ENCODE measurements at regions not wholly inside any gene's neighbourhood (a gene's known extent, or its start where the extent isn't known, plus 50 kb on each side); places are given as distances from the start of the nearest gene placed in this dataset.

DNA sequence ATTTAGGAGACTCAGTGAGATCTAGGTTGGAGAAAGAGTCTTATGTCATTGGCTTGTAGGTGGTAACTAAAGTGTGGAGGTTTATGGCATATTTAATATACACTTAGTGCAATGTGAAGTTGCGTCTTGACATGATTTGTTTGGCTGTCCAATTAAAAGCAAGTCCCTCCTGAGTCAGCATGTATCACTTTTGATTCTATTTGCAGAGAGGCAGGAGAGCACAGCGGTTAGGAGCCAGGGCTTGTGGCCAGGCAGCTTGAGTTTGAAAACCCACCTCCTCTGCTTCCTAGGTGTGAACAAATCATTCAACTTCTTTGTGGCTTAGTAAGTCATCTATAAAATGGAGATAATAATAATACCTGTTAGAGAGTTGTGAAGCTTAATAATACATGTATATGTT lies 68.5 kb upstream of the OTX2 start:
- DNase-seq (ENCODE audit: low read depth) = no peak
- TF ChIP-seq, protein P1, sequence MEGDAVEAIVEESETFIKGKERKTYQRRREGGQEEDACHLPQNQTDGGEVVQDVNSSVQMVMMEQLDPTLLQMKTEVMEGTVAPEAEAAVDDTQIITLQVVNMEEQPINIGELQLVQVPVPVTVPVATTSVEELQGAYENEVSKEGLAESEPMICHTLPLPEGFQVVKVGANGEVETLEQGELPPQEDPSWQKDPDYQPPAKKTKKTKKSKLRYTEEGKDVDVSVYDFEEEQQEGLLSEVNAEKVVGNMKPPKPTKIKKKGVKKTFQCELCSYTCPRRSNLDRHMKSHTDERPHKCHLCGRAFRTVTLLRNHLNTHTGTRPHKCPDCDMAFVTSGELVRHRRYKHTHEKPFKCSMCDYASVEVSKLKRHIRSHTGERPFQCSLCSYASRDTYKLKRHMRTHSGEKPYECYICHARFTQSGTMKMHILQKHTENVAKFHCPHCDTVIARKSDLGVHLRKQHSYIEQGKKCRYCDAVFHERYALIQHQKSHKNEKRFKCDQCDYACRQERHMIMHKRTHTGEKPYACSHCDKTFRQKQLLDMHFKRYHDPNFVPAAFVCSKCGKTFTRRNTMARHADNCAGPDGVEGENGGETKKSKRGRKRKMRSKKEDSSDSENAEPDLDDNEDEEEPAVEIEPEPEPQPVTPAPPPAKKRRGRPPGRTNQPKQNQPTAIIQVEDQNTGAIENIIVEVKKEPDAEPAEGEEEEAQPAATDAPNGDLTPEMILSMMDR (IDR thresholded peaks at IDR 0.05; ENCODE audit: insufficient read depth, low read length) = no peak
- no peak overlapping the region for H3K4me3 ChIP-seq (ENCODE audit: low read depth, low read length)

DNA sequence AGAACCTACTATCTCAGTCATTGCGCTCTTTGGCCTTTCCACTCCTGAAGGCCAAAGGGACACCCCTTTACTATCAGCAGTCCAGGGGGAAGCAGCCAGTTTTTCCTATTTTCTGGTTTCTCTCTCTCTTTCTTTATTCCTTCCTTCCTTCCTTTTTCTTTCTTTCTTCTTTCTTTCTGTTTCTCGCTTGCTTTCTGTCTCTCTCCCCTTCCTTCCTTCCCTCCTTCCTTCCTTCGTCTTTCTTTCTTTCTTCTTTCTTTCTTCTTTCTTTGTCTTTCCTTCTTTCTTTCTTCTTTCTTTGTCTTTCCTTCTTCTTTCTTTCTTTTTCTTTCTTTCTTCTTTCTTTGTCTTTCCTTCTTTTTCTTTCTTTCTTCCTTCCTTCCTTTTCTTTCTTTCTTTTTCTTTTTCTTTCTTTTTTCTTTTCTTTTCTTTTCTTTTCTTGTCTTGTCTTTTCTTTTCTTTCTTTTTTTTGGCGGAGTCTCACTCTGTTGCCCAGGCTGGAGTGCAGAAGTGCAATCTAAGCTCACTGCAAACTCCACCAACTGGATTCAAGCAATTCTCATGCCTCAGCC lies 64.9 kb upstream of the OTX2 start:
- TF ChIP-seq, protein P1 (IDR thresholded peaks at IDR 0.05; ENCODE audit: insufficient read depth, low read length) = no peak
- no peak for DNase-seq (ENCODE audit: low read depth)
- no peak overlapping the region for H3K4me3 ChIP-seq (ENCODE audit: low read depth, low read length)

DNA sequence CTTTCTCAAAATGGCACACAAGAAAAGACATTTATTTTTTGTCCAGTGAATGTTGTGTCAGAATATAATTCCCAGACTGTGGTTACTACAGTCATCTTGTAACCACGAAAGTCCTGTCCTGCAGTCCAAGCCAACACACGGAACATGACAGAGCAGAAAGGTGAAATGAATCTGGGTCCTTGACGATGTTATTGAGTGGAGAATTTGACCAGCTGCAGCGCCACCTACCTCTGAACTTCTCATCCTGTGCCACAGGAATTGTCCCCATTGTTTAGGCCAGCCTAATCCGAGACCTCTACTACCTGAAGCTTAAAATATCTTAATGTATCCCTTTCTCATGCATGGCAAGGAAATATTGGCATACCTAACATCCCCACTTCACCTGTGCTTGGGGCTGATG lies 64.1 kb upstream of the OTX2 start:
- no peak overlapping the region for H3K4me3 ChIP-seq (ENCODE audit: low read depth, low read length)
- TF ChIP-seq, protein P1 (IDR thresholded peaks at IDR 0.05; ENCODE audit: insufficient read depth, low read length) = no peak
- no peak for DNase-seq (ENCODE audit: low read depth)

DNA sequence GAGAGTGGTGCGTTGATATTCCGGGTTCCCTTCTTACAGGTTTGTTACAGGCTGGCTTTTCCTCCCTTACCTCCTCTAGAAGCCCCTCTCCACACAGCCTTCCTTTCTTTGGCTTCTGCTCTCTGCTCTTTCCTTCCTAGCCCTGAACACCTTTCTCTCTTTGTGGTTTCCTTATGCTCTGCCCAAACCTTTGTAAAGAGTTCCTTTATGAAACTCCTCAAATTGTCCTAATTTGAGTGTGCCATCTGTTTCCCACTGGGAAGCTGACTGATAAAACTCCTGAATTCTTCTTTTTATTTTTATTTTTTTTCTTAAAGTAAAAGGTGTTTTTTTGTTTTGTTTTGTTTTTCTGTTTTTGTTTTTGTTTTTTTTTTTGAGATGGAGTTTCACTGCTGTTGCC lies 60.1 kb upstream of the OTX2 start:
- no peak overlapping the region for H3K4me3 ChIP-seq (ENCODE audit: low read depth, low read length)
- TF ChIP-seq, protein P1 (IDR thresholded peaks at IDR 0.05; ENCODE audit: insufficient read depth, low read length) = no peak
- DNase-seq (ENCODE audit: low read depth) = no peak

DNA sequence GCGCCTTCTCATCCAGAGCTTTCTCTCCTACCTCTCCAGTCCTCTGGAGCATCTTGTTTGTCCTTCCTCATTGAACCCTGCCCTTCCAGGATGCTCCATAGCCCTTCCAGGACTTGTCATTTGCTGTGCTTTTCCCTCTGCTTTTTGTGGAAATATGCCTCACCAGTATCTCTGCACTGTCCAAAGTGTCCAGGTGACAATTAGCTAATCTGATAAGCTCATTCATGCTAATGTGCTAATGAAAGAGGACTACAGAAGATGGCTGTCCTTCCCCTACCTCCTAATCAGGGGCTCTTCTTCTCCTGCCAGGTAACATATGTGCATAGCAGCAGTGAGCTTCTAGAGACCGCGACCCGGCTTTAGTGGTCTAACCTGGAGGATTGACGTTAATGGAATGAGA lies 58.4 kb upstream of the OTX2 start:
- DNase-seq (ENCODE audit: low read depth) = no peak
- TF ChIP-seq, protein P1 (IDR thresholded peaks at IDR 0.05; ENCODE audit: insufficient read depth, low read length) = no peak
- no peak overlapping the region for H3K4me3 ChIP-seq (ENCODE audit: low read depth, low read length)

DNA sequence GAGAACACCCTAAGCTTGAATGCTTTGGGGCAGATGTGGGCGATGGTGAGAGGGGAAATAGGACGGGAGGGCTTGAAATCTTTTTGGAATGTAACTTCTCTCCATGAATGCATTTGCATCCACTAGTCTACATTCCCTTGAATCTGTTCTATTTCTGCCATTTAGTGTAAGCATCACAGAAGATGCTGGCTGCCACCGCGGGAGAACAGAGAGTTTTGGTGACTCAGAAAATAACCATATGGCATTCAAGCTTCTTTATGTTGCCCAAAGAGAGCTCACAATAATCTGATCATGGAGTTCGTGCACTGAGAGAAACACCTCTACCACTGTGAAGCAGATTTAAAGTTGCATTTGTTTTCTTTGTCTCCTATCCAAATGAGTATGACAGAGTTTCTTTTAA lies 52.6 kb upstream of the OTX2 start:
- no peak for DNase-seq (ENCODE audit: low read depth)
- TF ChIP-seq, protein P1 (IDR thresholded peaks at IDR 0.05; ENCODE audit: insufficient read depth, low read length) = no peak
- H3K4me3 ChIP-seq (ENCODE audit: low read depth, low read length) = no peak overlapping the region

DNA sequence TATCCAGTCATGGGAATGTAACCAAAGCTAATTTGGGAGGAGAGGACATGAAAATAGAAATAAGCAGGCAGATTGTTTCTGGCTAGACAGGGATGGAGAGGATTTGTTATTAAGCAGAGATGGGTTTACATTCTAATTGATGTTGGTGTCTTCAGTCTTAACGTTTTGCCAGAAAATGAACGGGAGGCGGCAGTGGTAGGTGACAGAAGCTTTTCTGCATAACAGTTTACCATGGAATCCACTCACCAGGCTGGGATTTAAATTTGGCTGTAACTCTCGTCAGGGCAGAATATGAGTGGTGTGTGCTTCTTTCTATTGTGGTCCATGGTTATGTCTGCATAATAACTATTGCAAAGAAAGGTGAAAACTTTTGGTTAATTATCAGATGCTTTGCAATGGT lies 50.2 kb upstream of the OTX2 start:
- TF ChIP-seq, protein P1 (IDR thresholded peaks at IDR 0.05; ENCODE audit: insufficient read depth, low read length) = no peak
- no peak for DNase-seq (ENCODE audit: low read depth)
- H3K4me3 ChIP-seq (ENCODE audit: low read depth, low read length) = no peak overlapping the region

All from fibroblast of the aortic adventitia (primary cell).